Osteoblast (primary cell): ENCODE measurements at regions not wholly inside any gene's neighbourhood (a gene's known extent, or its start where the extent isn't known, plus 50 kb on each side); places are given as distances from the start of the nearest gene placed in this dataset.

Source experiments
- DNase-seq: peaks from one replicate; pipeline ENCODE4 v3.0.0; 2011; ENCODE audit warnings: low spot score, mixed read lengths; ENCODE audit not compliant: insufficient read length; ENCODE audit errors: missing footprints
- H2AFZ ChIP-seq: 2 replicates; pipeline ENCODE4 v1.6.0; 2011; ENCODE audit warnings: mild to moderate bottlenecking, low read length
- H3K27ac ChIP-seq: 2 replicates; pipeline ENCODE4 v1.5.1; 2011; ENCODE audit warnings: mild to moderate bottlenecking, low read depth, low read length, moderate library complexity
- H3K27me3 ChIP-seq: 2 replicates; pipeline ENCODE4 v1.6.0; 2012; ENCODE audit warnings: mild to moderate bottlenecking, control low read depth, inconsistent platforms, low read length, moderate library complexity; ENCODE audit not compliant: insufficient read depth
- H3K36me3 ChIP-seq: 2 replicates; pipeline ENCODE4 v1.5.1; 2011; ENCODE audit warnings: mild to moderate bottlenecking, low read length, control low read depth, moderate library complexity; ENCODE audit not compliant: insufficient read depth
- H3K4me1 ChIP-seq: 2 replicates; pipeline ENCODE4 v1.5.1; 2011; ENCODE audit warnings: mild to moderate bottlenecking, low read length, control low read depth, moderate library complexity; ENCODE audit not compliant: insufficient read depth
- H3K4me2 ChIP-seq: 2 replicates; pipeline ENCODE4 v1.6.0; 2011; ENCODE audit warnings: mild to moderate bottlenecking, low read length; ENCODE audit not compliant: insufficient read depth
- H3K4me3 ChIP-seq: fragments of 200-600 bp; sonication (generic); 3 replicates; pipeline ENCODE4 v1.5.1; 2012; ENCODE audit warnings: mild to moderate bottlenecking, low read length, inconsistent platforms; ENCODE audit not compliant: insufficient read depth
- H3K79me2 ChIP-seq: 2 replicates; pipeline ENCODE4 v1.6.0; 2012; ENCODE audit warnings: mild to moderate bottlenecking, low read length, control low read depth, inconsistent platforms; ENCODE audit not compliant: insufficient read depth
- H3K9me3 ChIP-seq: 2 replicates; pipeline ENCODE4 v1.5.1; 2011; ENCODE audit warnings: low read depth, low read length, control low read depth
- H4K20me1 ChIP-seq: 2 replicates; pipeline ENCODE4 v1.6.0; 2012; ENCODE audit warnings: mild to moderate bottlenecking, low read length, control low read depth; ENCODE audit not compliant: insufficient read depth
- TF ChIP-seq, protein P1 (sequence below): IDR thresholded peaks from 2 replicates; pipeline ENCODE4 v1.5.1; 2011; ENCODE audit warnings: mild to moderate bottlenecking, low read depth, low read length, moderate library complexity; ENCODE audit errors: extremely low read depth

DNA sequence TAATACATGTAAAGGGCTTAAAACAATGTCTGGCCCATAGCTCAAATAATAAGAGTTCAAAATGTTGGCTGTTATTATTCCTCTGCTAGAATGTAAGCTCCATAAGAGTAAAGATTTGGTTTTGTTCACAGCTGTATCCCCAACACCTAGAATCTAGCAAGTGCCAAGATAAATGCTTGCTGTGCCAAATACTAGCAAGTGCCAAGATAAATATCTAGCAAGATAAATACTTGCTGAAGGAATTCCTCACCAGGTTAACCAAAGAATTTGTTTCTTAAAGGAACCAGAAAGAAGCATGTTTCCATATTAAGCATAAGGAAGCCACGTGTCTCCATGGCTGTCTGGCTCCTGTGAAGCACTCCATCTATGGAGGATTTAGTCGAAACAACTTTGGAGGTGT lies 235.2 kb upstream of the SP4 start:
- Histone ChIP-seq H3K79me2 (no peaks in the 10 kb centered on the region), H3K27me3 (no peaks in the 10 kb centered on the region), H3K4me3 (no peak overlapping the region), H3K4me2 (no peak overlapping the region), H2AFZ (no peak overlapping the region), H3K4me1 (no peaks in the 10 kb centered on the region), H3K27ac (no peak overlapping the region), H3K36me3 (no peaks in the 10 kb centered on the region), H3K9me3 (no peaks in the 10 kb centered on the region), H4K20me1 (no peaks in the 10 kb centered on the region)
- TF ChIP-seq, protein P1, sequence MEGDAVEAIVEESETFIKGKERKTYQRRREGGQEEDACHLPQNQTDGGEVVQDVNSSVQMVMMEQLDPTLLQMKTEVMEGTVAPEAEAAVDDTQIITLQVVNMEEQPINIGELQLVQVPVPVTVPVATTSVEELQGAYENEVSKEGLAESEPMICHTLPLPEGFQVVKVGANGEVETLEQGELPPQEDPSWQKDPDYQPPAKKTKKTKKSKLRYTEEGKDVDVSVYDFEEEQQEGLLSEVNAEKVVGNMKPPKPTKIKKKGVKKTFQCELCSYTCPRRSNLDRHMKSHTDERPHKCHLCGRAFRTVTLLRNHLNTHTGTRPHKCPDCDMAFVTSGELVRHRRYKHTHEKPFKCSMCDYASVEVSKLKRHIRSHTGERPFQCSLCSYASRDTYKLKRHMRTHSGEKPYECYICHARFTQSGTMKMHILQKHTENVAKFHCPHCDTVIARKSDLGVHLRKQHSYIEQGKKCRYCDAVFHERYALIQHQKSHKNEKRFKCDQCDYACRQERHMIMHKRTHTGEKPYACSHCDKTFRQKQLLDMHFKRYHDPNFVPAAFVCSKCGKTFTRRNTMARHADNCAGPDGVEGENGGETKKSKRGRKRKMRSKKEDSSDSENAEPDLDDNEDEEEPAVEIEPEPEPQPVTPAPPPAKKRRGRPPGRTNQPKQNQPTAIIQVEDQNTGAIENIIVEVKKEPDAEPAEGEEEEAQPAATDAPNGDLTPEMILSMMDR: no peak
- DNase-seq: no peak

DNA sequence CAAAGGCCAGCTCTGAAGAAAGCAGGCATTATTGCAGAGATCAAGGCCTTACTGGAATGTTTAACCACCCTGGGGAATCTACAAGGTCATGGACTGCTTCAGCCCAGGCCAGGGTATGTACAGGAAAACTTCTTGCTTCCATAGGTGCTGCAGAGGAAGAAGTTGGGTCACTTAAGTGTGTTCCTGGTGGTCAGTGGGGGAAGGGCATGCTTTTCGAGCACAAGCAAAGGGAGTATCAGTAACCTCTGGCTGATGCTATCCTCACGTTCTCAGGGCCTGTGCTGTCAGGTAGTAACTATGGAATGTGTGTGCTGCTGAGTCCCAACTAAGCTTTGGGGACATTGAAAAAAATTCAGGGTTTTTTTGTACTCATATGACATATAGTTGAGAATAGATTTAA lies 234.0 kb upstream of the SP4 start:
- H3K4me2 ChIP-seq: no peak overlapping the region
- TF ChIP-seq, protein P1: no peak
- H3K79me2 ChIP-seq: no peaks in the 10 kb centered on the region
- no peaks in the 10 kb centered on the region for H3K9me3 ChIP-seq
- no peaks in the 10 kb centered on the region for H4K20me1 ChIP-seq
- H3K27me3 ChIP-seq: no peaks in the 10 kb centered on the region
- DNase-seq: no peak
- H3K27ac ChIP-seq: no peak overlapping the region
- no peaks in the 10 kb centered on the region for H3K4me1 ChIP-seq
- H3K36me3 ChIP-seq: no peaks in the 10 kb centered on the region
- H3K4me3 ChIP-seq: no peak overlapping the region
- H2AFZ ChIP-seq: no peak overlapping the region

DNA sequence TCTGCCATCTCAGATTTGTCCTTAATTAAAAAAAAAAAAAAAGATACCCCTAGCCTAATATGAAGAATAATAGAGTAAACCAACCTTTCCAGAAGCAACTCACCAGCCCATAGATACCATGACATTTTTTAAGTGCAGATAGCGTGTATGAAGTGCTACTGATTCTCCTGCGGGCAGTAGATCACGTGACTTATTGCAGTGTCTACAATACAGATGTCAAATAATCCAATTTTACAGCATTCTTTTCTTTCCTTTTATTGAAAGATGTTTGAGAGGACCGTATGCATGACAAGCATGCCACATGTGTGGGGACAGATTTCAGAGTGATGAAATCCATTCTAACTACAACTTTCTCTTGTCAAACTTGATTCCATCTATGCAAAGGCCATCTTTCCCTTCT lies 232.9 kb upstream of the SP4 start:
- DNase-seq: no peak
- Histone ChIP-seq H3K9me3 (no peaks in the 10 kb centered on the region), H3K4me3 (no peak overlapping the region), H3K27me3 (no peaks in the 10 kb centered on the region), H3K79me2 (no peaks in the 10 kb centered on the region), H3K4me1 (no peaks in the 10 kb centered on the region), H4K20me1 (no peaks in the 10 kb centered on the region), H3K27ac (no peak overlapping the region), H3K4me2 (no peak overlapping the region), H3K36me3 (no peaks in the 10 kb centered on the region), H2AFZ (no peak overlapping the region)
- TF ChIP-seq, protein P1: no peak

DNA sequence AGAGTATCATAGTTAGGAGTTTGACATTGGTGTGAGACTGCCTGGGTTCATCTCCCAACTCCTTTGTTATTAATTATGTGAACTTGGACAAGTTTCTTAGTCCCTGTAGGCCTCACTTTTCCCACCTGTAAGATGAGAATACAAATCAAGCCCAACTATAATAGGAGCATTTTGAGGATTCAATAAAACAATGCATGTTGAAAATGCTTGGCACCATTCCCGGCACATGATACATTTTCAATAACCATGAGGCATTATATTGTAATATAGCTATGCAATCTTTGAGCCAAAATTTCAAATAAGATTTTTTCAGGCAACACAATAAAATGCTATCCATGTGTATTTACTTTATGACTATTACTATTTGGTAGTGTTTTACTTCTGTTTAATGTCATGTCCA lies 229.0 kb upstream of the SP4 start:
- Histone ChIP-seq H3K27ac (no peak overlapping the region), H3K36me3 (no peaks in the 10 kb centered on the region), H3K9me3 (no peaks in the 10 kb centered on the region), H3K4me3 (no peak overlapping the region), H3K4me2 (no peak overlapping the region), H3K79me2 (no peaks in the 10 kb centered on the region), H2AFZ (no peak overlapping the region), H3K27me3 (no peaks in the 10 kb centered on the region), H3K4me1 (no peaks in the 10 kb centered on the region), H4K20me1 (no peaks in the 10 kb centered on the region)
- TF ChIP-seq, protein P1: no peak
- DNase-seq: no peak
